ENCODE measurements at regions not wholly inside any gene's neighbourhood (a gene's known extent, or its start where the extent isn't known, plus 50 kb on each side); places are given as distances from the start of the nearest gene placed in this dataset.

- no peak for DNase-seq (ENCODE audit: low read depth)
Measured at GRCh38 chr2:898319-898718, 52.3 kb upstream of the SNTG2 start.

DNA sequence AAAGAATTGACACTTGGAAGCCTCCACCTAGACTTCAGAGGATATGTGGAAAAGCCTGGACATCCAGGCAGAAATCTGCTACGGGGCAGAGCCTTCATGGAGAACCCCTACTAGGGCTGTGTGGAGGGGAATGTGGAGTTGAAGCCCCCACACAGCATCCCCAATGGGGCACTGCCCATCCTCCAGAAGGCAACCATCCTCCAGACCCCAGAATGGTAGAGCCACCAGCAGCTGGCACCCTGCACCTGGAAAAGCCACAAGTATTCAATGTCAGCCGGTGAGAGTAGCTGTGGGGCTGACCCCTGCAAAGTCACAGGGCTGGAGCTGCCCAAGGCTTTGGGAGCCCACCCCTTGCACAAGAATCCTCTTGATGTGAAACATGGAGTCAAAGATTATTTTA, 53.6 kb upstream of the SNTG2 start:
- no peak for DNase-seq (ENCODE audit: low read depth)

GRCh38 chr2:893311-893710, 57.3 kb upstream of the SNTG2 start:
- DNase-seq (ENCODE audit: low read depth): no peak

GRCh38 chr2:892892-893291, 57.8 kb upstream of the SNTG2 start:
- no peak for DNase-seq (ENCODE audit: low read depth)

DNA sequence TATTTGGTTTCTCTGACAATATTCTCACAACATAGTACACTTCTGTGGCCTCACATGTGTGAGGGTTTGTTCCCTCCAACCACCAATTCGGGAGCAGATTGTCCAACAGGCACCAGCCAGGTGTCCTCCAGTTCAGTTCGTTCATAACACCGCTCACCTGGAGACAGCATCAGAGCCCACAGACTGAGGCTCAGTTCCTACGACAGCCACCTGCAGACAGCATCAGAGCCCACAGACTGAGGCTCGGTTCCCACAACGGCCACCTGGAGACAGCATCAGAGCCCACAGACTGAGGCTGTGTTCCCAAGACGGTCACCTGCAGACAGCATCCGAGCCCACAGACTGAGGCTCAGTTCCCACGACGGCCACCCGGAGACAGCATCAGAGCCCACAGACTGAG, 58.2 kb upstream of the SNTG2 start:
- no peak for DNase-seq (ENCODE audit: low read depth)

GRCh38 chr2:891734-892133, 58.9 kb upstream of the SNTG2 start:
- DNase-seq (ENCODE audit: low read depth): no peak

- DNase-seq (ENCODE audit: low read depth): no peak
Measured at GRCh38 chr2:890791-891190, 59.9 kb upstream of the SNTG2 start.

- DNase-seq (ENCODE audit: low read depth): no peak
Measured at GRCh38 chr2:890214-890613, 60.4 kb upstream of the SNTG2 start.

GRCh38 chr2:888906-889566, 61.6 kb upstream of the SNTG2 start:
- DNase-seq (ENCODE audit: low read depth): no peak

DNA sequence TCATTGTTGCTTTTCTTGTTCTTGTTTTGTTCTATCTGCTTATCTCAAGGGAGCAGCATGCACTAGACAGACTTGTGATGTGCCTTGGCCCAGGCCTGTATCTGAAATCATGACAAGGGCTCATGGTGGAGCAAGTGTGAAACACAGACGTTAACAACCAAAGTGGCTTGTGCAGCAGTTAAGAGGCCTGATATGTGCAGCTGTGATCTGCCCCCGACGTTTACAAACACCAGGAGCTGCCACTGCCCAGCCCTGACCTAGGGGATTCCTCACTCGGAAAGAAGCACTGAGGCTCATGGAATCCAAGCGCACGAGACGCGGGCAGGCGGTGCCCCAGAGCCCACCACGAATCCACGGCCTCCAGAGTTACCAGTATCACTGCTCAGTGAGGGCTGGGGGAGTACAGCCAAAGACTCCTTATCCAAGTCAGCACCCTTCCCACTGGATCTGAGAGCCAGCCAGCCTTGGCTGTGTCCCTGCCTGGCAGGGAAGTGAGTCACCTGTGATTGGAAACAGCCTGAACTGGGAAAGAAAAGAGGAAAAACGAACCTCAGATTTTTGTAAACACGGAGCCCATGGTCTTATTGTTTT, 62.3 kb upstream of the SNTG2 start:
- DNase-seq (ENCODE audit: low read depth): no peak

- DNase-seq (ENCODE audit: low read depth): no peak
Measured at GRCh38 chr2:887639-888038, 63.0 kb upstream of the SNTG2 start.

- no peak for DNase-seq (ENCODE audit: low read depth)
Measured at GRCh38 chr2:886072-887022, 64.3 kb upstream of the SNTG2 start.

DNA sequence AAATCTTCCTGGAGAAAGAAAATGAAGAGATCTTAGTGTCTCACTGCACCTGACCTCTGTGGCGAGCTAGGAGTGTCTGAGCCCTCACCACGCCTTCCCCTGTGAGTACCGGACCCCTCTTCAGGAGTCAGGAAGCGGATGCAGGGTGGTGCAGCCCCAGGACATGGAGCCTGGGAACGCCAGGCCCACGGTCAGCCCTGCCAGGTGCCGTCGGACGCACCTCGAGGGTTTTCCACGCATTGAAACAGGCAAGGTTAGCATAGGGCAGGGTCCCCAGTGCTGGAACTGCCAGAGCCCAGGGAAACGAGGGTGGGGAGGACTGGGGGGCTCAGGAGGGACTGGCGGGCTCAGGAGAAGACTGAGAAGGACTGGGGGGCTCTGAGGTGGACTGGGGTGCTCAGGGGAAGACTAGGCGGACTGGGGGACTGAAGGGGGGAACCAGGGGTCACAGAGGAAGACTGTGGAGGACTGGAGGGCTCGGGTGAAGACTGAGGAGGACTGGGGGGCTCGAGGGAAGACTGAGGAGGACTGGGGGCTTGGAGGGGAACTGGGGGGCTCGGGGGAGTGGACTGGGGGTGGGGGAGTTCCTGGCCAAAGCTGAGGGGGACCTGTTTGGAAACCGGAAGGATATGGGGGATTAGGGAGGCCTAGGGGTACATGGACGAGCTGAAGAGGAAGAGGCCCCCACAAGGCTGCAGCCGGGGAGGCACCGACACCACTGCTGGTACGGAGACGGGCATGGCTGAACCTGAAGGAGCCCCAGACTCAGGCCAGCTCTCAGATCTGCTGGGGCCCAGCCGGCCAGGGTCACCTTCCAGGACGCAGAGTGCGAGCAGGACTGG, 65.2 kb upstream of the SNTG2 start:
- DNase-seq (ENCODE audit: low read depth): no peak

GRCh38 chr2:883803-884748, 66.6 kb upstream of the SNTG2 start:
- DNase-seq (ENCODE audit: low read depth): no peak

- no peak for DNase-seq (ENCODE audit: low read depth)
Measured at GRCh38 chr2:883260-883802, 67.3 kb upstream of the SNTG2 start.

DNA sequence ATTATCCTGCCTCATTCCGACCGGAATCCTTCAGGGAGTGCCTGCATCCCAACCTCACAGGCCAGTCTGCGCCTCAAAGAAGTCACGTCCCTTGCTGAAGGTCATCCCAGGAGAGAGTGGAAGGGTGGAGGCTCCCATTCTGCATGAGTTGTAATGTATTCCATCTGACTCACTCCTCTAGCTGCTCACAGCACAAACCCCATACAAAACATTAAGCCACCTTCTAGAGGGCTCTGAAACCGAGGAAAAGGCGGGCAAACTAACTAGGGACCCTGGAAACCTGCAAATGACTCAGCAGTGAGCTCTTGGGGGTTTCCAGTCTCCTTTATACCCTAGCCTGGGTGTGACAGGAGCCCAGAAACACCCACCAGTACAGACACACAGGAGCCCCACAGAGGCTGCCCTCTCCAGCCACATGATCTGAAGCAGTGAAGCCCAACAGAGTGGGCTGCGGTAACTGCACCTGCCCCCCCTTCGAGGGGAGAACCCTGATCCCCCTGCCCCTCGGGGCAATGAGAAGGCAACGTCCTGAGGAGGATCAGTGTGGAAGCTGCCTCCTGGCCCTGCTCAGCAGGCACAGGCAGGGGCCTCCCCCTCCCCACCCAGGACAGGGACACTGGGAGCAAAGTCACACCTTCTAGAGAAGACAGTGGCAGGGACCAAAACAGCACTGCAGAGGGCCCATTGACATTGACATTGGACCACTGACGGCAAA, 69.3 kb upstream of the SNTG2 start:
- DNase-seq (ENCODE audit: low read depth): no peak

DNA sequence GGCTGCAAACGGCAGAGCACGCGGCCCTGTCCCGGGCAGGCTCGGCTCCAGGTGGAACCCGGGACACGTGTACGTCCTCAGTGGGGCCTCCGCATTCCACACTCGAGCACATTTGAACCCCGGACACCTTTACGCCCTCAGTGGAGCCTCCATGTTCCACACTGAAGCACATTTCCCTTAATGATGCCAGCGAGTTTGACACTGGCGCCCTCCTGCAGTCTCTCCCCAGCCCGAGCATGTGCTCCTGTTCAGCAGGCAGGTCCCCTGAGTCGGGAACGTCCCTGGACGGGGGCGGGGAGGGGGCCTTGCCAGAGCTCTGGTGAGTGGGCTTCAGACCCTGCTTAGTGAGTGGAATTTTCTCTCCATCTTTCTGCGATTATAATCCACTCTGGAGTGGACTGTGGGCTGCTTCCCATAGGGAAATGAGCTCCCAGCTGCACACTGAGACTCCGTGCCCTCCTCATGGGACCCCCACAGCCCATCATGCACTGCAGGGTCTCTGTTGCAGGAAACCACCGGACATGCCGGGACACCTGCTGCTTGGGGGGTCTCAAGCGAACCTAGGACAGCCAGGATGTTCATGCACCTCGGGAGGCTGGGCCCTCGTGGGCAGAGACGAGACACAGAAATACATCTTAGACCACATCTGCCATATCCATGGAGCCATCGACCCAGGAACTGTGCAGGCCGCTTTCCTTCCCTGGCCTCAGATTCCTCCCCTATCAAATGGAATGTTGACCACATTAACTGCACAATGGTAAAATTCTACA, 70.3 kb upstream of the SNTG2 start:
- no peak for DNase-seq (ENCODE audit: low read depth)

DNA sequence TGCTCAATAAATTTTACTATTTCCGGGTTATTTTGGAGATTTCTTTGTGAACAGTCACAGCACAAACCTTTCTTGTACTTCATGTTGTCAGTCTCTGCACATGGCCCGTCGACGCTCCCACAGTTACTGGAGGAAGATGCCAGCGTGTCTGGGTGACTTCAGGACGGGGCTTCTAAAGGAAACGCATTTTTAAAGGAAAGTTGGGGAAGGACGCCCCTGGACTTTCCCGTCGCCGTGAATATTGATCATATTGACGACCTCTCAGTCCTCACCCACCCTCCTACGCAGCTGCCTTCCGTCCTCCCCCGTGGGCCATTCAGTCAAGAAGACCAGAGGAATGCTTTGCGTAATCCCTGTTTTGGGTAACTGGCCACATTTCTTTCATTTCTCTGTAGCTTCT, 71.1 kb upstream of the SNTG2 start:
- no peak for DNase-seq (ENCODE audit: low read depth)

DNA sequence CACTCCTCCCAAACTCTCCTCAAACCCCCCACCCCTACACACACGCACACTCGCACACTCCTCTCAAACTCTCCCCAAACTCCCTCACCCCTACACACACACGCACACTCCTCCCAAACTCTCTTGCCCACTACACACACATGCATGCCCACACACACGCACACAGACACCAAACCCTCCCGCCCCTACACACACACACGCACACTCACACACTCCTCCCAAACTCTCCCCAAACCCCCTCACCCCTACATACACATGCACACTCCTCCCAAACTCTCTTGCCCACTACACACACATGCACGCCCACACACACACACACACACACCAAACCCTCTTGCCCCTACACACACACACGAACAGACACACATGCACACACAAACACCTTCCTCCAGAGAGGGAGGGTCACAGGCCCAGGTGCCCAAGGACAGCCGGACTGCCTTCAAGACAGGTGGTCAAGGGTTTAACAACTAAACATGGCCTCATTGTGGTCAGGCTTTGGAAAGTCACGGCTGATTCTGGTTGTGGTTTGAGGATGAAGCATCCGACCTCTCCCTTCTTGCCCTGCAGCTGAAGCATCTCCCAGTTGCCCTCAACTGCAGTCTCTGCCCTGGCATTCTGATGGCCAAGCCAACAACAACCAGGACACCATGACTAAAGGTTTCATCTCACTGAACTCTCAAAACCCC, 72.3 kb upstream of the SNTG2 start:
- no peak for DNase-seq (ENCODE audit: low read depth)
